PC-9 (cell line): ENCODE measurements at regions not wholly inside any gene's neighbourhood (a gene's known extent, or its start where the extent isn't known, plus 50 kb on each side); places are given as distances from the start of the nearest gene placed in this dataset.

Experiments
- BruUV-seq: library from RNA; stranded (reverse); fragments of 400-500 nt; replicated peaks from 2 replicates; lab custom pipeline; 2021; lab: Mats Ljungman, UMichigan
- CTCF ChIA-PET: fragments of 300-600 bp; sonication (Branson Sonifier 250); formaldehyde crosslinking; loops from one replicate; lab custom pipeline; 2022; ENCODE audit warnings: antibody characterized with exemption; lab: Charles Lee
- POLR2A ChIA-PET: fragments of 300-600 bp; sonication (Branson Sonifier 250); formaldehyde crosslinking; loops from one replicate; lab custom pipeline; 2022; ENCODE audit warnings: antibody characterized with exemption; ENCODE audit not compliant: unreplicated experiment; lab: Charles Lee
- DNase-seq, 2 experiments: peaks; one replicate each; pipeline versions ENCODE4 v3.0.0 to v3.0.0-alpha.2; 2015 to 2022; ENCODE audit warnings: mixed read lengths in 1 of 2
- H2AFZ ChIP-seq: fragments of 200-600 bp; sonication (generic); 2 replicates; pipeline ENCODE4 v1.8.1; 2017; ENCODE audit warnings: antibody characterized with exemption
- H3F3A ChIP-seq: fragments of 200-600 bp; sonication (generic); 2 replicates; pipeline ENCODE4 v1.8.1; 2017; ENCODE audit warnings: antibody characterized with exemption, mild to moderate bottlenecking, low read depth; ENCODE audit not compliant: insufficient read depth
- H3K27ac ChIP-seq: fragments of 200-600 bp; sonication (generic); 2 replicates; pipeline ENCODE4 v1.6.1; 2016; ENCODE audit warnings: mixed run types
- H3K27me3 ChIP-seq: fragments of 200-600 bp; sonication (generic); 2 replicates; pipeline ENCODE4 v1.6.1; 2016; ENCODE audit warnings: low read depth, mixed run types; ENCODE audit not compliant: insufficient read depth
- H3K36me3 ChIP-seq: fragments of 200-600 bp; sonication (generic); 2 replicates; pipeline ENCODE4 v1.6.1; 2016; ENCODE audit warnings: low read depth, mixed run types
- H3K4me1 ChIP-seq: fragments of 200-600 bp; sonication (generic); replicated peaks from 2 replicates; pipeline ENCODE4 v1.6.1; 2016; ENCODE audit warnings: mixed run types; ENCODE audit not compliant: insufficient read depth
- H3K4me2 ChIP-seq: fragments of 200-600 bp; sonication (generic); 2 replicates; pipeline ENCODE4 v1.6.1; 2017; ENCODE audit warnings: mixed run types
- H3K4me3 ChIP-seq: fragments of 200-600 bp; sonication (generic); 2 replicates; pipeline ENCODE4 v1.6.1; 2016; ENCODE audit warnings: mixed run types
- H3K79me2 ChIP-seq: fragments of 200-600 bp; sonication (generic); 2 replicates; pipeline ENCODE4 v1.6.1; 2017; ENCODE audit warnings: low read depth, mixed run types
- H3K9me2 ChIP-seq: fragments of 200-600 bp; sonication (generic); 2 replicates; pipeline ENCODE4 v1.8.1; 2017; ENCODE audit warnings: mild to moderate bottlenecking; ENCODE audit not compliant: insufficient read depth
- H3K9me3 ChIP-seq: fragments of 200-600 bp; sonication (generic); 2 replicates; pipeline ENCODE4 v1.8.1; 2016; ENCODE audit warnings: low read depth; ENCODE audit not compliant: insufficient read depth
- H4K20me1 ChIP-seq: fragments of 200-600 bp; sonication (generic); 2 replicates; pipeline ENCODE4 v1.8.1; 2017; ENCODE audit not compliant: insufficient read depth
- CTCF ChIP-seq: fragments of 200-600 bp; sonication (generic); conservative IDR thresholded peaks from 2 replicates; pipeline ENCODE4 v1.6.1; 2017; ENCODE audit warnings: mixed run types, antibody characterized with exemption, mild to moderate bottlenecking, moderate library complexity
- EZH2 ChIP-seq: fragments of 200-600 bp; sonication (generic); IDR thresholded peaks from 2 replicates; pipeline ENCODE4 v1.8.0; 2017; ENCODE audit warnings: antibody characterized with exemption, low read depth
- intact Hi-C: fragments of 100-400 bp; cut with micrococcal nuclease; formaldehyde crosslinking; loops from one replicate; pipeline ENCODE4 v1.10.0; 2022; ENCODE audit not compliant: unreplicated experiment

GRCh38 chr4:159516556-159517140 lies 413.8 kb downstream of the RAPGEF2 start:
- Histone ChIP-seq H3K4me1 (no peaks in the 10 kb centered on the region), H3K27ac (no peak overlapping the region), H3K9me3 (no peaks in the 10 kb centered on the region), H4K20me1 (no peaks in the 10 kb centered on the region), H3K27me3 (no peaks in the 10 kb centered on the region), H3K4me2 (no peak overlapping the region), H3K79me2 (no peaks in the 10 kb centered on the region), H3K36me3 (no peaks in the 10 kb centered on the region), H3K4me3 (no peak overlapping the region), H3K9me2 (no peaks in the 10 kb centered on the region; the same call in 1 of the 2 replicates), H2AFZ (no peak overlapping the region), H3F3A (no peaks in the 10 kb centered on the region)
- POLR2A ChIA-PET = no interaction called here
- TF ChIP-seq EZH2 = no peak
- no peak for TF ChIP-seq CTCF
- intact Hi-C loops = no loop called here
- DNase-seq = no peak
- CTCF ChIA-PET = no interaction called here
- BruUV-seq = no TSS peak

DNA sequence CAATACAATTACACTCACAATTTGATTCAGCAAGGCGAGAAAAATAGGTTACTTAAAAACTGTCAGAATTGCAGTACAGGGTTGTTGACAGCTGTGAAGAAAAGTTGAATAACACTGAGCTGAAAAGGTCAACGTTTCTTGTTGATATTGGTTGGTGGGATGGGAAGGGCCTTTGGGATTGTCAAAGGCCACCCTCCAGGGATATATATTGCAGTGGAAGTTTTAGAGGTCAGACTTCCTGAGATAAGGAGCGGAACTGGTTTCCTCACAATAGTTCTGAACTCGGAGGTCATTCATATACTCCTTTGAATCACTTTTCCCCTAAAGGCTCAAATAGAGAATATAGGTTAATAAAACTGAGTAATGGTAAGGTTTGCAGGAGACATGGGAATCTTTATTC lies 417.2 kb downstream of the RAPGEF2 start:
- Histone ChIP-seq H4K20me1 (no peaks in the 10 kb centered on the region), H3K9me2 (no peaks in the 10 kb centered on the region; the same call in 1 of the 2 replicates), H3K79me2 (no peaks in the 10 kb centered on the region), H2AFZ (no peak overlapping the region), H3K27ac (no peak overlapping the region), H3K4me1 (no peaks in the 10 kb centered on the region), H3K4me2 (no peak overlapping the region), H3F3A (no peaks in the 10 kb centered on the region), H3K9me3 (no peaks in the 10 kb centered on the region), H3K27me3 (no peaks in the 10 kb centered on the region), H3K36me3 (no peaks in the 10 kb centered on the region), H3K4me3 (no peak overlapping the region)
- no peak for TF ChIP-seq CTCF
- no peak for DNase-seq
- CTCF ChIA-PET = no interaction called here
- no TSS peak for BruUV-seq
- POLR2A ChIA-PET = no interaction called here
- intact Hi-C loops = no loop called here

GRCh38 chr4:159526172-159526571 lies 423.3 kb downstream of the RAPGEF2 start:
- DNase-seq = no peak
- H3K36me3 ChIP-seq = no peaks in the 10 kb centered on the region
- no peaks in the 10 kb centered on the region for H3K4me1 ChIP-seq
- no peak overlapping the region for H2AFZ ChIP-seq
- H3F3A ChIP-seq = no peaks in the 10 kb centered on the region
- H3K79me2 ChIP-seq = no peaks in the 10 kb centered on the region
- no peak overlapping the region for H3K27ac ChIP-seq
- H3K4me3 ChIP-seq = no peak overlapping the region
- intact Hi-C loops = no loop called here
- no peaks in the 10 kb centered on the region for H3K27me3 ChIP-seq
- H4K20me1 ChIP-seq = no peaks in the 10 kb centered on the region
- CTCF ChIA-PET = no interaction called here
- BruUV-seq = no TSS peak
- TF ChIP-seq CTCF = no peak
- no peak for TF ChIP-seq EZH2
- H3K9me3 ChIP-seq = no peaks in the 10 kb centered on the region
- no peak overlapping the region for H3K4me2 ChIP-seq
- POLR2A ChIA-PET = no interaction called here
- H3K9me2 ChIP-seq = no peaks in the 10 kb centered on the region
